H1 (cell line): ENCODE measurements at regions not wholly inside any gene's neighbourhood (a gene's known extent, or its start where the extent isn't known, plus 50 kb on each side); places are given as distances from the start of the nearest gene placed in this dataset.

Experiments used
- HDAC2 ChIP-seq, 2 experiments: fragments of 300-600 bp in 1 of 2; sonication (generic) in 1 of 2; IDR thresholded peaks; 2 replicates each; pipeline ENCODE4 v1.6.1; 2011 to 2012; ENCODE audit warnings: low read depth in 2 of 2, low read length in 2 of 2, mild to moderate bottlenecking in 2 of 2, moderate library complexity in 2 of 2, borderline replicate concordance in 1 of 2, inconsistent platforms in 1 of 2
- RXRA ChIP-seq: IDR thresholded peaks from 2 replicates; pipeline ENCODE4 v1.6.1; 2011; ENCODE audit warnings: low read depth, mild to moderate bottlenecking, low read length, moderate library complexity; ENCODE audit not compliant: insufficient read depth
- SP1 ChIP-seq: IDR thresholded peaks from 2 replicates; pipeline ENCODE4 v1.6.1; 2011; ENCODE audit warnings: low read depth, low read length
- TAF7 ChIP-seq: optimal IDR thresholded peaks from 2 replicates; pipeline ENCODE3; 2011; ENCODE audit warnings: low read depth, mild to moderate bottlenecking, inconsistent platforms, low read length, moderate library complexity, borderline replicate concordance
- ZNF274 ChIP-seq: IDR thresholded peaks from 2 replicates; pipeline ENCODE4 v1.7.0; 2012; ENCODE audit warnings: low read length, borderline replicate concordance; ENCODE audit errors: extremely low read depth

- TF ChIP-seq RXRA (no peak), SP1 (no peak), ZNF274 (no peak), TAF7 (no peak), HDAC2 (IDR thresholded peaks at IDR 0.05; ENCODE audit: borderline replicate concordance in 1 of 2, low read depth in 2 of 2, low read length in 2 of 2) (no peak)
Observed at GRCh38 chr6:165762125-165762524, 99.1 kb upstream of the PDE10A start (continued).
